CD4-positive, alpha-beta T cell treated with Interleukin-15 for 1 hour (primary cell): ENCODE measurements at regions not wholly inside any gene's neighbourhood (a gene's known extent, or its start where the extent isn't known, plus 50 kb on each side); places are given as distances from the start of the nearest gene placed in this dataset.
"Not testable (repeated sequence)": the region's sequence is repeated elsewhere in the genome, so short reads cannot be mapped to it uniquely, and the experiment has no call there.

ENCODE experiments used
- DNase-seq: peaks from one replicate; pipeline ENCODE4 v3.0.0-alpha.2; 2020

DNA sequence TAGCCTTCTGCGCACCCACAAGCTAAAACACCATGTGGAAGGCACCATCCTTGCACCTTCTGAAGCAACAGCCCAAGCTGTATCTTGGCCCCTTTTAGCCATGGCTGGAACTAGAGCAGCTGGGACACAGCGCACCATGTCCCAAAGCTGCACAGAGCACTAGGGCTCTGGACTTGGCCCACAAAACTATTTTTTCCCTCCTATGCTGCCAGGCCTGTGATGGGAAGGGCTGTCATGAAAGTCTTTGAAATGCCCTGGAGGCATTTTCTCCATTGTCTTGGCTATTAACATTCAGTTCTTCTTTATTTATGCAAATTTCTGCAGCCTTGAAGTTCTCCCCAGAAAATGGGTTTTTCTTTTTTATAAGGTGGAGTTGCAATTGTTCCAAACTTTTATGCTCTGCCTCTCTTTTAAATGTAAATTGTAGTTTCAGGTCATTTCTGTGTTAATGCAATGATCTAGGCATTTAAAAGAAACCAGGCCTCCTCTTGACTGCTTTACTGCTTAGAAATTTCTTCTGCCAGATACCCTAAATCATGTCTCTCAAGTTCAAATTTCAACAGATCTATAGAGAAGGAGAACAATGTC lies 996.3 kb downstream of the TAF11L14 start:
- DNase-seq = no peak

DNA sequence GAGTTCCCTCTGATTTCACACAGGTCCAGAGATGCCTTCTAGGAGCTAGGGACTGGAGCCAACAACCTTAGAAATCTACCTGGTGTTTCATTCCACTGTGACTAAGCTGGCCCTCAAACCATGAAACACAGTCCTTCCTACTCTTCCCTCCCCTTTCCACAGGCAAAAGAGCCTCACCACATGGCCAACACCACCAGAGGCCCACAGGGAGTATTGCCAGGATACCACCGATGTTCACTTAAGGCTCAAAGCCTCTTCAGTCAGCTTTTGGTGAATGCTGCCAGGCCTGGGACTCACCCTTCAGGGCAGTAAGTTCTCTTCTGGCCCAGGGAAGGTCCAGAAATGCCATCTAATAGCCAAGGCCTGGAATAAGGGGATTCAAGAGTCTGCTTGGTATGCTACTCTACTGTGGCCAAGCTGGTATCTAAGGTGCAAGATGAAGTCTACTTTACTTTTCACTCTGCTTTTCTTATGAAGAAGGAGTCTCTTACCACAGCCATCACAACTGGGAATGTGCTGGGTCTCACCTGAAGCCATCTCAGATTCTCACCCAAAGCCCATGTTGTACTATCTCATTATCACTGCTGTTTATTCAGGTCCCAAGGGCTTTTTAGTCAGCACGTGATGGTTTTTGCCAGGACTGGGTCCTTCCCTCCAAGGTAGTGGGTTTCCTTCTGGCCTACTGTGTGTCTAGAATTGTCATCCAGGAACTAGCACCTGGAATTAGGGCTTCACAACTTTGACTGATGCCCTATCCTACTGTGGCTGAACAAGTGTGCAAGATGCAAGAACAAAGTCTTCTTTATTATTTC lies 1018.4 kb downstream of the TAF11L14 start:
- DNase-seq = no peak

DNA sequence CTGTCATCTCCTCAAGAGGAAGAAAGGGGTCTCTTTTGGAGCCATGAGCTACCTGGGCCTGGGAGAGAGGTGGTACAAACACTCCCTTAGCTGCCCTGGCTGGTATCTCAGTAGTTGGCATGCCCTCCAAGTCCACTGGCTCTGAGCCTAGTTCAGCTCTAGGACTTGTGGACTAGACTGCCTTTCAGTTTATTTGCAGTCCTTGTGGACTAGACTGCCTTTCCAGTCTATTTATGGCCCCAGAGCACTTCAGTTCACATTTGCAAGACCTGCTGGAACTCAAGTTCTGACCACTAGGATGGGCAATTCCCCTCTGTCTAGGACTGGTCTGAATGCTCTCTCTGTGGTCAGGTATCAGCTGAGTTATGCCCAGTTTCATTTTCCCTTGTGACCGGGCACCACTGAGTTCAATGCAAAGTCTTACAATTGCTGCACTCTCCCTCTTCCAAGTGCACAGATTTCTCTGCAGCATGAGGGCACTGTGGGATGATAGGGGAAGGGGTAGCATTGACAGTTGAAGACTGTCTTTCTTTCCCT lies 1019.0 kb downstream of the TAF11L14 start:
- DNase-seq = no peak

DNA sequence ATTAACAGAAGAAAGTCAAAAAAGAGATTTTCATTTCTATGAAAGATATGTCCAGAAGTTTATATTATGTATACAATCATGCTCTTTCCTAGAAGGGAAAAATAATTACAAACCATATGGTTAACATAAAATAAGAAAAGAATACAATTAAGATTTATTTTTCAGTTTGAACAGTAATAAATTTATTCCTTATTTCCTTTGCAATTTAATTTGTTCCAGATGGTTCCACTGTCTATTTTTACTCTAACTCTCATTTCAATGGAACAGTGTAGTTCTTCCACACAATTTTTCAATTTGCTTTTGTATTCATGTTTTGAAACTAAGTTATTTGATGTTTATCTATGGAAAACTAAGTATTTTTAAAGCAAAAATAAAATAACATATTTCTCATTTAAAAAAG lies 1026.3 kb downstream of the TAF11L14 start:
- DNase-seq = no peak

DNA sequence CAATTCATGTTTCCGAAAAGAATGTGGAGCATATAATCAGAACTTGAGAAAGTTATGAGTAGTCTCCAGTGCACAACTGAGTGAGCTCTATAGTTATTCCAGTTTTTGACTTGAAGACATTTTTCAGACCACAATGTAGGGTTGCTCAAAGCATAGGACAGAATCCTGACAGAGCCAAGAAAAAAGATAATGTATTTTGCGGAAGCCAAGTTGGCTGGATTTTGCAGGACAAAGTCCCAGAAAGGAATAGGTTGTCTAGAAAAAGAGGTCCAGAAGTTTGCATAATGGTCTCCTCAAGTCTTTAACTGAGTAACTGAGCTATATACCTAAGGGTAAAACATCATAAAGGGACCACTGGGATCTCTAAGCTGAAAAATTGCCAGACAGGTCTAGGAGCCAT lies 1028.0 kb downstream of the TAF11L14 start:
- DNase-seq = no peak

DNA sequence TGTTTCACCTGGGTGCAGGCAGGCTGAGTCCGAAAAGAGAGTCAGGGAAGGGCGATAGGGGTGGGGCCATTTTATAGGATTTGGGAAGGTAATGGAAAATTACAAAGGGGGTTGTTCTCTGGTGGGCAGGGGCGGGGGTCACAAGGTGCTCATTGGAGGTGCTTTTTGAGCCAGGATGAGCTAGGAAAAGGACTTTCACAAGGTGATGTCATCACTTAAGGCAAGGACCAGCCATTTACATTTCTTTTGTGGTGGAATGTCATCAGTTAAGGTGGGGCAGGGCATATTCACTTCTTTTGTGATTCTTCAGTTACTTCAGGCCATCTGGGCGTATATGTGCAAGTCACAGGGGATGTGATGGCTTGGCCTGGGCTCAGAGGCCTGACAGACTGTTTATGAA lies 1040.0 kb downstream of the TAF11L14 start:
- DNase-seq = not testable (repeated sequence)

DNA sequence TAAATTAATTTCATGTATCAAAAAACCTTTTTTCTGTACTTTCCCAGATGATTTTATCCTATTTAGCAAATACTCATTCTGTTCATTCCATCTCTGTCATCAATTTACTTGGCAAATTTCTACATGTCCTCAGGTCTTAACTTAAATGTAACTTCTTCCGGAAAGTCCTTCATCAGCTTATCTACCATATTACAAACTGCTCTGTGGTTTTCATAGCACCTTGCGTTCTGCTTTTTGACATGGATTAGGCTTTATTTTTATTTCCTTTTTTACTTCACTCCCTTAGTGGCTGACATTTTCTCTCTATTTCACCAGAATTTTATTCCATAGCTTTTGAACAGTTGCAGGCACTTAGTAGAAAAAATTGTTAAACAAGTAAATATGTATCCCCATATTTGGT lies 1040.8 kb downstream of the TAF11L14 start:
- no peak for DNase-seq

DNA sequence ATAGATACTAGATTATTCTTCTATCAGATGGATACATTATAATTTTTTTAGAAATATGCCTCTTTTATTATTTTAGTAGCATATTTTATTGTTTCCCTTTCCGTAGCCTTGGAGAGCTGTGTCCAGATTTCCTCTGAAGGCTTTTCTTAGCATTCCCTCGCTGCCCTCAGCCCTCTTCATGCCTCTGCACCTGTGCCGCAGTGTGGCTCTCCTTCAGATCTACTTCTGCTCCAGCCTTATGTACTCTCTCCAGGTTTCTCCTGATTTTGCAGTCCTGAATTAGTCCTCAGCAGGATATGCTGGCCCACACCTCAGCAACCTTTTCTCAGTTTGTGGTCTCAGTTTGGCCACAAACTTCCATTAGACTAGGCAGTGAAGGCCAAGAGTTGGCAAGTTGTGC lies 1052.0 kb downstream of the TAF11L14 start:
- DNase-seq = no peak

DNA sequence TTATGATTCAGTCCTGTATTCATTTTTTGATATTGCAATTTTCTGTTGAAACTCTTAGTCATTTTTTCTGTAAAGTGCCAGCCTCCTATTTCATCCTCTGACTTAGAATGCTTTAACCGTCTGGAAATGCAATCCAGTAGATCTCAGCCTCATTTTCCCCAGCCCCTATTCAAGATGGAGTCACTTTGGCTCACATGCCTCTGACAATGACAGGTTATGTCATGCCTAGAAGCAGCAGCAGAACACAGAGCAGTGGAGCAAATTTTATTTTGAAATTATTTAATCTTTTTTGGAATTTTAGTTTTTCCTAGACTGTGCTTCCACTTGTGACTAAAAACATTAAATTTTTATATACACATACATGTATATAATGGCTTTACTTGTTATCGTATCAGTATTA lies 1053.2 kb downstream of the TAF11L14 start:
- no peak for DNase-seq

DNA sequence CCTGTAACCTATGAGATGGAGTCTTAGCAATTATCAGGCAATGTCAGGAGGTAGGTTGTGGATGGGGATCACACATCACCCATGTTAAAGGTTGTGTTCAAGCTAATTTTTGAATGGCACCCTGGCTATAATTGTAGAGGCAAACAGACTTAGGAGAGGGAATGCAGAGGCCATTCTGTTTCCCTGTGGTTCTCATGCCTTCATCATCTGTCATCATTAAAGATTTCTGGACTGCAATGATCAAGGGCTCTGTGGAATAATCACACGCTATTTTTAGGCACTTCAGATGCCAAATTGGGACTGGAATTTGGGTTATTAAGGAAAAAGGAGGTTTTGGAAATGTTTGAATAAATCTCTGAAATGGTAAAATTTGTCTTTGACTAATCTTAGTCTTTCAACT lies 1065.4 kb downstream of the TAF11L14 start:
- no peak for DNase-seq

DNA sequence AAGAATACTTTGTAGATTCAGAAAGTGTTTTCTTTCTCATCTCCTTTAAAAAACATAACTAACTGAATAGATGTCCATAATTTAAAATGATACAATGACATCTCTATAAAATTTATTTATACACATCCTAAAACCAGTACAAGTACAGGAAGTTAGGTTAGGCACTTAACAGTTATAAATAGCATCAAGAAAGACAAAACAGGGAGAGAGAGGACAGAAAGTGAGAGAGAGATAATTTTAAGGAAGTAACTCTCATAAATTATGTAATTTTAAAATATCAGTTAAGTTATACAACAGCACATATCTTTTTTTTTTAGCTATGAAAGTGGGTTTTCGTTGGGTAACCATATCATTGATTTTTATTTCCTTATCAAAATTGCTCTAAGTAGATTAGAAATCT lies 1068.6 kb downstream of the TAF11L14 start:
- DNase-seq = no peak

DNA sequence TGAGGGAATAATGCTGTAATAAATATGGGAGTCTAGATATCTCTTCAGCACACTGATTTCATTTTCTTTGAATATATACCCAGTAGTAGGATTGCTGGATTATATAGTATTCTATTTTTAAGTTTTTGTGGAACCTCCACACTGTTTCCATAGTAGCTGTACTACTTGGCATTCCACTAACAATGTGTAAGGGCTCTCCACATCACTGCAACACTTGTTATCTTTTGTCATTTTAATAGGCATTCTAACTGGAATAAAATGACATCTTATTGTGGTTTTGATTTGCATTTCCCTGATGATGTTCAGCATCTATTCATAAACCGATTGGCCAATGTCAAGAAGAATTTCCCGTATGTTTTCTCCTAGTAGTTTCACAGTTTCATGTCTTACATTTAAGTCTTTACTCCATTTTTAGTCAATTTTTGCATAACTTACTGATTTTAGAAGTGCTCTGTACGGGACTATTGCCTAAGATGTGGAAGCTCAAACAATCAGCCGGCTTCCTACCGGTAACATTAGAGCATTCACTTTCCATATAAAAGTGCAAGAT lies 1078.8 kb downstream of the TAF11L14 start:
- no peak for DNase-seq

DNA sequence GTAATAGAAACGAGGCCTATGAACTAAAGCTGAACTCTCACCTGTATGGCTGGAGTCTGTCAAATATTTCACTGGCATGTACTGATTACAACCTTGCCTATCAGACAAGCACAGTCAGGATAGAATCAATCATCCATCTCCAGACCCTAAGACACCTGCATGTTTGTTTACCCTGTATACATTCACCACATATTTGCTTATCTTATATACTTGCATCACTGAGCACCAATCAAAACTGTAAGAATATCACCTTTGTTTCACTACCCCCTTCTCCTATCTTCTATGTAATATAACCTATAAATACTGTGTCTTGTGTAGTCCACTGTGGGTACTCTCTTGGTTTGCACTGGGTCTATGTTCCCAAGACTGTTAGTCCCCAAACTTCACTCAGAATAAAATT lies 1085.7 kb downstream of the TAF11L14 start:
- DNase-seq = no peak

DNA sequence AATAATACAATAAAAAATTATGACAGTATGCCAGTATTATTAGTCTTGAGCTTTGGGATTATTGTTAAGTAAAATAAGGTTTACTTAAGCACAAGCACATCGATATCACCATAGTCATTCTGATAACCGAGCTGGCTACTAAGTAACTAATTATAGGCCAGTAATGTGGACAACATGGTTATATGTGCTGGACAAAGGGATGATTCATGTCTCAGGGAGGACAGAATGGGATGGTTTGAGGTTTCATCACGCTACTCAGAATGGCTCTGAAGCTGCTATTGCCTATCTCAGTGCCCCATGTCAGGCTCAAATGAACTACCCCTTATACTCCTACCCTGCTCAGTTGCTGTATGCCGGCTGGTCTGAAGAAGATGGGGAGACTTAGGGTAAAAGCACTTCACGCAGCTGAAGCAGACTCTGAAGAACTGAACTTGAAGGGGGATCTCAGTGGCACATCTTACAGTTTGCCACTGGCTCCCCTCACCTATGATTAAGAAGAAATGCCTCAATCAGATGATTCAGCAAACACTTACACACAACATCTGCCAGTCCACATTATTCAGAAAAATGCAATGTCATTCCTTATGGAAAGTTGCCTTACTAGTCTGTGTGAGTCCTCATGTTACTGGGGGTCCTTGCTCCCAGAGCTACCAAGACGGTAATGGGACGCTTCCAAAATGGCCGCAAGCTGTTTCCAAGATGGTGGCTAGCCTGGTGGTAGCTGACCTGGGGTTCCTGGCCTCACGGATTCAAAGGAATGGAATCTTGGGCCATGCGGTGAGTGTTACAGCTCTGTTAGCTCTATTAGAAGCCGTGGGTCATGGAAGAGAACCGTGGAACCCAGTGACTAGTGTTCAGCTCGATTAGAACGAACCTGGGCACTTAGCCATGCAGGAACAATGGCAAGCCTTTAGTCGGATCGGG lies 1098.6 kb downstream of the TAF11L14 start:
- DNase-seq = no peak

DNA sequence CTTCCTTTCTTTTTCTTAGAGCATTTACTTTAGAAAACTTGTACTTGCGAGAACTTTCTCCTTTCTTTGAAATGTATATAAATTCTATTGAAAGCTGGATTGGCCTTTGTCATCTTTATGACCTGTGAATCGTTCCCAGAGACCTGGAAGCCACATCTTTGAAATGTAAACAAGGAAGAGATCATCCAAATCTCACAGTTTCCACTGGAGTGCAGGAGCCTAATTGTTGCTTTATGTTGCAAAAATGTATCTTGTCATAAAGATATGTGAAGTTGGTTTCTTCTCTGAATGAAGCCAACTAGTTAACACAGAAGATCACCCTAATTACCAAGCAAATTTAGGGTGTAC lies 1101.8 kb downstream of the TAF11L14 start:
- DNase-seq = no peak

DNA sequence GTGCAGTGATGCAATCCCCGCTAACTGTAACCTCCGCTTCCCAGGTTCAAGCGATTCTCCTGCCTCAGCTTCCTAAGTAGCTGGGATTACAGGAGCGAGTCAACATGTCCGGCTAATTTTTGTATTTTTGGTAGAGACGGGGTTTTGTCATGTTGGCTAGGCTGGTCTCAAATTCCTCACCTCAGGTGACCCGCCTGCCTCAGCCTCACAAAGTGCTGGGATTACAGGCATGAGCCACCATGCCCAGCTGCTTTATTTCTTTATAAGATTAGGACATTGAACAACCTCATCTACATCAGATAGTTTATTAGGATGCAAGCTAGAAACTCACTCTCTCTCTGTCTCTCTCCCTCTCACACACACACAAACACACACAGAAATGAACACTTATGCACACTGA lies 1102.5 kb downstream of the TAF11L14 start:
- not testable (repeated sequence) for DNase-seq

DNA sequence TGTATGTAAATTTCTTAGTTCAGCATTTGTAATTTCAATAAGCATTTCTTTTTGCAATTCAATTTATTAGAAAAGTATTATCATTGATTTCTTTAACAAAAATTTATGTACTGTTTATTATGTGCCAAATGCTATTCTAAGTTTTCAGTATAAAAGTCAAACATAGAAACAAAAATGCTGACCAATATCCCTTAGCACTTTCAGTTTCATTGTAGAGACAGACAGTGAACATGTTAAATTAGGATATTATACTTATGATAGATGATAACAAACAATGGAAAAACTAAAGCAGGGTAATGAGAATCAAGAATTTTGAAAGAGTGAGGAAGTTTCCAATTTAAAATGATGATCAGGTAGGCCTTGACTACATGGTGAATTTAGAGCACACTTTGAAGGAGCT lies 1106.0 kb downstream of the TAF11L14 start:
- DNase-seq = no peak

DNA sequence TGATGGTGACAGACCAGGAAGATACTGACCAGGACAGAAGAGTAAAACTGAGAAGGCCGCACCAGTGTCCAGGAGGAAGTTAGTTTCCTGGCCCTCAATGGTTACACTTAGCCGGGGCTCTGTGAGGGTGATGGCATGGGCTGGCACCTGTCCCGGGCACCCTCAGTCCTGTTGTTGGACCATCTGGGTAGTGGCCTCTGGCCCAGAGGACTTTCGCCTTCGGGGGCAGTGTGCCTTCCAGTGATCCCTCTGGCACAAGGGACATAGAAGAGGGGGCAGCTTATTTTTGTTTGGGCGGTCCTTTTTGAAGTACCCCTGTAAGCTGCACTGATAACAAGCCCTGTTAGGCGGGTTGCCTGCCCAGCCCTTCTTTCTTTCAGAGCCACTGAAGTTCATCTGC lies 1108.6 kb downstream of the TAF11L14 start:
- no peak for DNase-seq

DNA sequence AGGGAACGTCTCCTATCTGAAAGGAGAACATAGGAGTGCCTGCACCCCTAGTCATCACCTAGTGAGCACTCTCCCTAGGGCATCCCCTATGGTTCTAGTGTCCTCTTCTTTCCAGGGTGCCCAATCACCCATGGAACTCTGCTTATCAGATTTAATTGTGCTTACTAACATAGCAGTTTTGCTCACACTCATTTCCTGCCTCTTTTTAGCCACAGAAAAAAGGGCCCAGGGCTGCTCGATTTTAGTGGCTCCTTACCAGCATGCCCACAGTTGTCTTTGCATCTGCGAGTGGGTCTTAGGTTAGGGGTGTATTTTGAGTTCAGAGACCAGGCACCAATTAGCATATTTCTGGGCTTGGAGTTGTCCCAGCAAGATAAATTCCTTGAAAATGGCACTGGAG lies 1110.2 kb downstream of the TAF11L14 start:
- DNase-seq = no peak

DNA sequence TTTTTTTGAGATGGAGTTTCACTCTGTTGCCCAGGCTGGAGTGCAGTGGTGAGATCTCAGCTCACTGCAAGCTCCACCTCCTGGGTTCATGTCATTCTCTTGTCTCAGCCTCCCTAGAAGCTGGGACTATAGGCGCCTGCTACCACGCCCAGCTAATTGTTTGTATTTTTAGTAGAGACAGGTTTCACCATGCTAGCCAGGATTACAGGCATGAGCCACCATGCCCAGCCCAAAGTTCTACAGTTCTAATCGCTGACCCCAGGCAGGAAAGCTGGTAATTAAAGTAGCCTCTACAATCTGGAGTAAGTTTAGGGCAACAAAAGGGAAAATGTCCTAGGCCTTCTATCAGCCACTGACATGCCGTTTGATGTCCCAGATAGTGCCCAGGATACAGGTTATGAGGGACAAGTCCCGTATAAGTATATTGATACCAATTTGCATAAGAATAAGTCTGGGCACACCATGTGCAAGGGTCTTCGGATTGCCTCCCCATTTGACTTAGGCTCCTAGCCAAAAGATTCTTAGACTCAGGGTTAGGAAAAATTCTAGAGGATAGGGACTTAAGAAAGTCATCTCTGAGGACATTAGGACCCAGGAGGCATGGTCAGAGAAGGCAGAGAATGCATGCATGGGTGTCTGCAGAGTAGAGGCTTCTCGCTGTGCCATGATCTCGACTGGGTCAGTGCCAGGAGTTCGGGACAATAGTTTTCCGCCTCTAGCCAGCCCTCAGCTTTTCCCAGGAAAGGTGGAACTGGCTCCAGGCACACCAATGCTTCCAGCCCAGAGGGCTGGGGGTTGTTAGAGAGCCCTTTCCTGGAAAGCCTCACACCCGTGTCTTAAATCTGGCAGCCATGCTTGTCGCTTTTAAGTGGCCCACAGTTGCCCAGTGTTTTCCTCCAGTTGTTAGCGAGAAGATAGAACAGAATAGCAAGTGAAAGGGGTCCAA lies 1111.1 kb downstream of the TAF11L14 start:
- DNase-seq = peak; percentile 45

DNA sequence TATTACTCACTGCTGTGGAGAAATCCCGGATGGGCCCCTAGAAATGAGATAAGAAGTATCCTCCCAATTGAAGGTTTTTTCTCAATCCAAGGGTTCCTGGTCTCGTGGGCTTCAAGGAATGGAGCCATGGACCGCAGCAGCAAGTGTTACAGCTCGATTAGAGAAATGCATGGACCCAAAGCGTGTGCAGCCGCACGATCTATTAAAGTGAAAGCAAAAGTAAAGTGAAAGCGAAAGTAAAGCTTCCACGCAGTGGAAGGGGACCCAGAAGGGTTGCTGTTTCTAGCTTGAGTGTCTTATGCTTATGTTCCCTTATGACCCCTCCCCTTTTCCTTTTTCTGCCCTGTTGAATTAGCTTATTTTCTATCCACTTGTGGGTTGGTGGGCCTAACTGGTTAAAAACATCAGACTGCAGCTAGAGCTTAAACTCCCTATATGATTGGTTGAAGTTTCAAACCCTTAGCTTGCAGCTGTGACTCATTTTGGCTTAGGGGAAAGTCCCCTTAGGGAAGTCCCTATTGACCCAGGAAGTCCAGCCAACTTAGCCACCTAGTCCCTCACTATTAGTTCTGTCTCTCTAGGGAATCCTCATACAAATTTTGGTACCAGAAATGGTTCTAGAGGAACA lies 1111.8 kb downstream of the TAF11L14 start:
- peak; percentile 62 for DNase-seq

DNA sequence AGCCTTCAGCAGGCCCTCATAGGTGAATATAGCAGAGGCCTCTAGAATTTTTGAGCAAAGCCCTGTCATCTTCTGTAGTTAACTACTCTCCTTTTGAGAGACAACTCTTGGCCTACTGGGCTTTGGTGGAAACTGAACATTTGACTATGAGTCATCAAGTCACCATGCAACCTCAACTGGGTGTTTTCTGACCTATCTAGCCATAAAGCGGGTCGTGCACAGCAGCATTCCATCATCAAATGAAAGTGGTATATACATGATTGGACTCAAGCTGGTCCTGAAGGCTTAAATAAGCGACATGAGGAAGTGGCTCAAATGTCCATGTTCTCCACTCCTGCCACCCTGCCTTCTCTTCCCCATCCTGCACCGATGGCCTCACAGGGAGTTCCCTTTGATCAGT lies 1115.5 kb downstream of the TAF11L14 start:
- DNase-seq = no peak
